WTC11 (cell line): ENCODE measurements at regions not wholly inside any gene's neighbourhood (a gene's known extent, or its start where the extent isn't known, plus 50 kb on each side); places are given as distances from the start of the nearest gene placed in this dataset.

Experiments
- ATAC-seq: fragments of 200-7000 bp; cut with Tn5 transposase; 2 replicates; pipeline ENCODE4 v1.10.0; 2021; ENCODE audit warnings: mild to moderate bottlenecking, moderate library complexity
- CTCF ChIA-PET: fragments of 300-600 bp; sonication (Branson Sonifier 250); formaldehyde crosslinking; loops from one replicate; lab custom pipeline; 2021; ENCODE audit warnings: antibody characterized with exemption; lab: Charles Lee
- POLR2A ChIA-PET: fragments of 350-600 bp; sonication (Branson Sonifier 250); formaldehyde crosslinking; loops from one replicate; lab custom pipeline; 2021; ENCODE audit warnings: antibody characterized with exemption; lab: Charles Lee
- DNase-seq: peaks from one replicate; pipeline ENCODE4 v3.0.0; 2021; ENCODE audit warnings: low spot score
- H3K27ac Mint-ChIP-seq: 2 replicates; pipeline ENCODE4 v1.8.0; 2021; ENCODE audit warnings: mixed read lengths
- H3K27me3 Mint-ChIP-seq: 2 replicates; pipeline ENCODE4 v1.8.0; 2021; ENCODE audit warnings: low read depth, mild to moderate bottlenecking, moderate library complexity, mixed read lengths
- H3K36me3 Mint-ChIP-seq: 2 replicates; pipeline ENCODE4 v1.8.0; 2021; ENCODE audit warnings: mixed read lengths
- H3K4me1 Mint-ChIP-seq: 2 replicates; pipeline ENCODE4 v1.8.0; 2022; ENCODE audit warnings: mixed read lengths
- H3K4me3 Mint-ChIP-seq: 2 replicates; pipeline ENCODE4 v1.8.0; 2021; ENCODE audit warnings: mild to moderate bottlenecking, moderate library complexity, mixed read lengths
- H3K9me3 Mint-ChIP-seq: 2 replicates; pipeline ENCODE4 v1.8.0; 2021; ENCODE audit warnings: mixed read lengths
- ATF1 ChIP-seq: sonication (generic); formaldehyde crosslinking; IDR thresholded peaks from 2 replicates; pipeline ENCODE4 v1.8.1; 2023; ENCODE audit warnings: mild to moderate bottlenecking, moderate library complexity, missing genetic modification reagents
- CBFB ChIP-seq: sonication (generic); formaldehyde crosslinking; IDR thresholded peaks from 2 replicates; pipeline ENCODE4 v1.8.1; 2022; ENCODE audit warnings: mild to moderate bottlenecking, low read depth, missing genetic modification reagents
- EMX1 ChIP-seq: fragments of 250-450 bp; sonication (Bioruptor Pico); IDR thresholded peaks from 2 replicates; pipeline ENCODE4 v1.8.0; 2021; ENCODE audit warnings: mild to moderate bottlenecking
- ESRRA ChIP-seq: sonication (generic); formaldehyde crosslinking; IDR thresholded peaks from 2 replicates; pipeline ENCODE4 v1.8.1; 2022; ENCODE audit warnings: mild to moderate bottlenecking, missing genetic modification reagents, borderline replicate concordance
- FOXP1 ChIP-seq: sonication (generic); formaldehyde crosslinking; IDR thresholded peaks from 2 replicates; pipeline ENCODE4 v1.8.0; 2022; ENCODE audit warnings: missing genetic modification reagents, mild to moderate bottlenecking, moderate library complexity, borderline replicate concordance
- GRHL2 ChIP-seq: fragments of 250-450 bp; sonication (Bioruptor Pico); IDR thresholded peaks from 2 replicates; pipeline ENCODE4 v1.8.0; 2022; ENCODE audit warnings: mild to moderate bottlenecking, moderate library complexity; ENCODE audit not compliant: insufficient replicate concordance, severe bottlenecking
- GTF2I ChIP-seq: fragments of 250-450 bp; sonication (Bioruptor Pico); conservative IDR thresholded peaks from 2 replicates; pipeline ENCODE4 v1.4.0; 2021; ENCODE audit warnings: mild to moderate bottlenecking
- HMGA2 ChIP-seq: fragments of 250-450 bp; sonication (Bioruptor Pico); IDR thresholded peaks from 2 replicates; pipeline ENCODE4 v1.4.0; 2021; ENCODE audit warnings: mild to moderate bottlenecking, moderate library complexity
- JAZF1 ChIP-seq: fragments of 250-450 bp; sonication (Bioruptor Pico); IDR thresholded peaks from 2 replicates; pipeline ENCODE4 v1.9.0; 2021; ENCODE audit warnings: moderate library complexity, mild to moderate bottlenecking, inconsistent platforms
- MYBL2 ChIP-seq: sonication (generic); formaldehyde crosslinking; IDR thresholded peaks from 2 replicates; pipeline ENCODE4 v1.8.1; 2023; ENCODE audit warnings: mild to moderate bottlenecking, moderate library complexity, missing genetic modification reagents
- NR2C2 ChIP-seq: sonication (generic); formaldehyde crosslinking; IDR thresholded peaks from 2 replicates; pipeline ENCODE4 v1.8.0; 2022; ENCODE audit warnings: mild to moderate bottlenecking, missing genetic modification reagents
- OVOL2 ChIP-seq: fragments of 250-450 bp; sonication (Bioruptor Pico); IDR thresholded peaks from 2 replicates; pipeline ENCODE4 v1.9.0; 2021; ENCODE audit warnings: mild to moderate bottlenecking, borderline replicate concordance
- TP53 ChIP-seq: sonication (generic); formaldehyde crosslinking; IDR thresholded peaks from 2 replicates; pipeline ENCODE4 v1.8.1; 2023; ENCODE audit warnings: mild to moderate bottlenecking, missing genetic modification reagents
- ZNF138 ChIP-seq: sonication (generic); formaldehyde crosslinking; conservative IDR thresholded peaks from 2 replicates; pipeline ENCODE4 v1.8.1; 2022; ENCODE audit warnings: mild to moderate bottlenecking, moderate library complexity, missing genetic modification reagents
- ZNF232 ChIP-seq: sonication (generic); formaldehyde crosslinking; IDR thresholded peaks from 2 replicates; pipeline ENCODE4 v1.8.0; 2022; ENCODE audit warnings: mild to moderate bottlenecking, missing genetic modification reagents
- ZNF416 ChIP-seq: fragments of 250-450 bp; sonication (Bioruptor Pico); IDR thresholded peaks from 2 replicates; pipeline ENCODE4 v1.9.0; 2021; ENCODE audit warnings: mild to moderate bottlenecking, inconsistent platforms
- TF ChIP-seq, protein P1 (sequence below): fragments of 250-450 bp; sonication (Bioruptor Pico); conservative IDR thresholded peaks from 2 replicates; pipeline ENCODE4 v1.9.0; 2021; ENCODE audit warnings: mild to moderate bottlenecking
- TF ChIP-seq, protein P2 (sequence below): sonication (generic); formaldehyde crosslinking; IDR thresholded peaks from 2 replicates; pipeline ENCODE4 v1.8.1; 2022; ENCODE audit warnings: low read depth, missing genetic modification reagents, borderline replicate concordance
- TF ChIP-seq, protein P3 (sequence below): fragments of 250-450 bp; sonication (Bioruptor Pico); IDR thresholded peaks from 2 replicates; pipeline ENCODE4 v1.9.0; 2021; ENCODE audit warnings: moderate library complexity, mild to moderate bottlenecking, inconsistent platforms, borderline replicate concordance
- TF ChIP-seq, protein P4 (sequence below): sonication (generic); formaldehyde crosslinking; IDR thresholded peaks from 2 replicates; pipeline ENCODE4 v1.8.1; 2023; ENCODE audit warnings: mild to moderate bottlenecking, moderate library complexity, missing genetic modification reagents
- TF ChIP-seq, protein P5 (sequence below): fragments of 250-450 bp; sonication (Bioruptor Pico); IDR thresholded peaks from 2 replicates; pipeline ENCODE4 v1.8.0; 2021; ENCODE audit warnings: mild to moderate bottlenecking
- TF ChIP-seq, protein P6 (sequence below): sonication (generic); formaldehyde crosslinking; IDR thresholded peaks from 2 replicates; pipeline ENCODE4 v1.8.1; 2023; ENCODE audit warnings: mild to moderate bottlenecking, missing genetic modification reagents
- TF ChIP-seq, protein P7 (sequence below): fragments of 250-450 bp; sonication (Bioruptor Pico); IDR thresholded peaks from 2 replicates; pipeline ENCODE4 v2.1.2; 2022; ENCODE audit warnings: mild to moderate bottlenecking, moderate library complexity

DNA sequence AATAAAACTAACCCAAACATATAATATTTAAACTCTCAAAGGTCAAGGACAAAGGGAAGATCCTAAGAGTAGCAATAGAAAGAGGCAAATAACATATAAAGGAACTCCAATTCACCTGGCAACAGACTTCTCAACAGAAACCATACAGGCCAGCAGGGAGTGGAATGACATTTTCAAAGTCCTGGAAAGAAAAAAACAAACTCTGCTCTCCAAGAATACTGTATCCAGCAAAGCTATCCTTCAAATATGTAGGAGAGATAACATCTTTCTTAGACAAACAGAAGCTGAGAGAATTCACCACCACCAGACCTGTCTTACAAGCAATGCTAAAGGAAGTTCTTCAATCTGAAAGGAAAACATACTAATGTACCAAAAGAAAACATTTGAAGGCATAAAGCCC, 51.5 kb upstream of the TMEM158 start:
- Mint-ChIP-seq H3K27ac (no peak overlapping the region), H3K4me3 (no peak overlapping the region), H3K9me3 (peaks cover 55% of the 10 kb centered on the region), H3K36me3 (peaks cover 22% of the 10 kb centered on the region), H3K27me3 (peaks cover 15% of the 10 kb centered on the region), H3K4me1 (peaks cover 25% of the 10 kb centered on the region)
- ChIA-PET CTCF (no interaction called here), POLR2A (no interaction called here)
- ATAC-seq (no peak), DNase-seq (no peak)
- TF ChIP-seq, protein P1, sequence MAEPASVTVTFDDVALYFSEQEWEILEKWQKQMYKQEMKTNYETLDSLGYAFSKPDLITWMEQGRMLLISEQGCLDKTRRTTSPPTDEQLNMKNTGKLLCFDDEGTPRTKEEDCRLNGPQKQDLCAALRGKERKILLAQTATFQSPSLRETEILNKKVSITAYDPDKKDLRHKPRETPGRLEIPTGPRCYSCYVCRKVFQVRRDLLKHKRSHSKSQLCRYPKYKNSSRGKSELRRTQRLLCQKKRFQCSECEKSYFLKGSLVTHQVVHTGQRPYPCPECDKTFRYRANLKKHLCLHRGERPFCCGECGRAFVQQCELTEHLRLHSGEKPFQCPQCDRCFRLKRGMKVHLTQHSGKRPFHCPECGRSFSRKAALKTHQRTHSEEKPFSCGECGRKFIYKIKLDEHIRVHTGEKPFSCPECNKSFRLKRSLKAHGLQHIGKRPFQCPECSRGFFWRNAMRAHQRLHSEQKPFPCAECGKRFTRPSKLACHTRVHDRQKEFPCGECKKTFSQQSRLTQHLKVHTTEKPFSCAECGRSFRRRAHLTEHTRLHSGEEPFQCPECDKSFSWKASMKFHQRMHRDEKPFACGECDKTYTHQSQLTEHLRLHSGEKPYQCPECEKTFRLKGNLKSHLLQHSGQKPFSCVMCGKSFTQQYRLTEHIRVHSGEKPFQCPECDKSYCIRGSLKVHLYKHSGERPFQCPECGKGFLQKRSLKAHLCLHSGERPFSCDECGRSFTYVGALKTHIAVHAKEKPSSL (CRISPR knock-in tag), result no peak
- TF ChIP-seq ZNF232 (CRISPR knock-in tag), result no peak
- TF ChIP-seq, protein P2, sequence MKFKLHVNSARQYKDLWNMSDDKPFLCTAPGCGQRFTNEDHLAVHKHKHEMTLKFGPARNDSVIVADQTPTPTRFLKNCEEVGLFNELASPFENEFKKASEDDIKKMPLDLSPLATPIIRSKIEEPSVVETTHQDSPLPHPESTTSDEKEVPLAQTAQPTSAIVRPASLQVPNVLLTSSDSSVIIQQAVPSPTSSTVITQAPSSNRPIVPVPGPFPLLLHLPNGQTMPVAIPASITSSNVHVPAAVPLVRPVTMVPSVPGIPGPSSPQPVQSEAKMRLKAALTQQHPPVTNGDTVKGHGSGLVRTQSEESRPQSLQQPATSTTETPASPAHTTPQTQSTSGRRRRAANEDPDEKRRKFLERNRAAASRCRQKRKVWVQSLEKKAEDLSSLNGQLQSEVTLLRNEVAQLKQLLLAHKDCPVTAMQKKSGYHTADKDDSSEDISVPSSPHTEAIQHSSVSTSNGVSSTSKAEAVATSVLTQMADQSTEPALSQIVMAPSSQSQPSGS, result no peak
- TF ChIP-seq HMGA2 (CRISPR knock-in tag), result no peak
- TF ChIP-seq, protein P3, sequence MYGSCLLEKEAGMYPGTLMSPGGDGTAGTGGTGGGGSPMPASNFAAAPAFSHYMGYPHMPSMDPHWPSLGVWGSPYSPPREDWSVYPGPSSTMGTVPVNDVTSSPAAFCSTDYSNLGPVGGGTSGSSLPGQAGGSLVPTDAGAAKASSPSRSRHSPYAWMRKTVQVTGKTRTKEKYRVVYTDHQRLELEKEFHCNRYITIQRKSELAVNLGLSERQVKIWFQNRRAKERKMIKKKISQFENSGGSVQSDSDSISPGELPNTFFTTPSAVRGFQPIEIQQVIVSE, result no peak
- no peak for TF ChIP-seq OVOL2 (CRISPR knock-in tag)
- TF ChIP-seq JAZF1 (CRISPR knock-in tag), result no peak
- TF ChIP-seq MYBL2, result no peak
- no peak for TF ChIP-seq TP53 (CRISPR knock-in tag)
- TF ChIP-seq ATF1 (CRISPR knock-in tag), result no peak
- TF ChIP-seq GTF2I (CRISPR knock-in tag), result no peak
- TF ChIP-seq NR2C2 (CRISPR knock-in tag), result no peak

DNA sequence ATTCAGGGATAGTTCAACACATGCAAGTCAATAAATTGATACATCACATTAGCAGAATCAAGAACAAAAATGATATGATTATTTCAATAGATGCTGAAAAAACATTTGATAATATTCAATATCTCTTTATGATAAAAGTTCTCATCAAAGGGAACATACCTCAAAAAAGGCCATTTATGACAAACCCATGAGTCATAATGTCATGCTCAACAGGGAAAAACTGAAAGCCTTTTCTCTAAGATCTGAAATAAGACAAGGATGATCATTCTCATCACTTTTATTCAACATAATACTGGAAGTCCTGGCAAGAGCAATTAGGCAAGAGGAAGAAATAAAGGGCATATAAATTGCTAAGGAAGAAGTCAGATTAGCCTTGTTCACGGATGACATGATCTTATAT, 54.1 kb upstream of the TMEM158 start:
- DNase-seq, result no peak
- H3K4me3 Mint-ChIP-seq, result no peak overlapping the region
- H3K4me1 Mint-ChIP-seq, result peaks cover 5% of the 10 kb centered on the region
- peaks cover 7% of the 10 kb centered on the region for H3K27me3 Mint-ChIP-seq
- ChIA-PET CTCF (no interaction called here), POLR2A (no interaction called here)
- peaks cover 55% of the 10 kb centered on the region for H3K9me3 Mint-ChIP-seq
- H3K27ac Mint-ChIP-seq, result no peak overlapping the region
- H3K36me3 Mint-ChIP-seq, result peaks cover 22% of the 10 kb centered on the region
- ATAC-seq, result no peak
- TF ChIP-seq, protein P4, sequence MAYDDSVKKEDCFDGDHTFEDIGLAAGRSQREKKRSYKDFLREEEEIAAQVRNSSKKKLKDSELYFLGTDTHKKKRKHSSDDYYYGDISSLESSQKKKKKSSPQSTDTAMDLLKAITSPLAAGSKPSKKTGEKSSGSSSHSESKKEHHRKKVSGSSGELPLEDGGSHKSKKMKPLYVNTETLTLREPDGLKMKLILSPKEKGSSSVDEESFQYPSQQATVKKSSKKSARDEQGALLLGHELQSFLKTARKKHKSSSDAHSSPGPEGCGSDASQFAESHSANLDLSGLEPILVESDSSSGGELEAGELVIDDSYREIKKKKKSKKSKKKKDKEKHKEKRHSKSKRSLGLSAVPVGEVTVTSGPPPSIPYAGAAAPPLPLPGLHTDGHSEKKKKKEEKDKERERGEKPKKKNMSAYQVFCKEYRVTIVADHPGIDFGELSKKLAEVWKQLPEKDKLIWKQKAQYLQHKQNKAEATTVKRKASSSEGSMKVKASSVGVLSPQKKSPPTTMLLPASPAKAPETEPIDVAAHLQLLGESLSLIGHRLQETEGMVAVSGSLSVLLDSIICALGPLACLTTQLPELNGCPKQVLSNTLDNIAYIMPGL (CRISPR knock-in tag), result no peak
- TF ChIP-seq ZNF416 (CRISPR knock-in tag), result no peak
- no peak for TF ChIP-seq EMX1 (CRISPR knock-in tag)
- TF ChIP-seq, protein P5, sequence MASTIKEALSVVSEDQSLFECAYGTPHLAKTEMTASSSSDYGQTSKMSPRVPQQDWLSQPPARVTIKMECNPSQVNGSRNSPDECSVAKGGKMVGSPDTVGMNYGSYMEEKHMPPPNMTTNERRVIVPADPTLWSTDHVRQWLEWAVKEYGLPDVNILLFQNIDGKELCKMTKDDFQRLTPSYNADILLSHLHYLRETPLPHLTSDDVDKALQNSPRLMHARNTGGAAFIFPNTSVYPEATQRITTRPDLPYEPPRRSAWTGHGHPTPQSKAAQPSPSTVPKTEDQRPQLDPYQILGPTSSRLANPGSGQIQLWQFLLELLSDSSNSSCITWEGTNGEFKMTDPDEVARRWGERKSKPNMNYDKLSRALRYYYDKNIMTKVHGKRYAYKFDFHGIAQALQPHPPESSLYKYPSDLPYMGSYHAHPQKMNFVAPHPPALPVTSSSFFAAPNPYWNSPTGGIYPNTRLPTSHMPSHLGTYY (CRISPR knock-in tag), result no peak
- TF ChIP-seq GRHL2 (CRISPR knock-in tag), result no peak
- TF ChIP-seq ZNF232 (CRISPR knock-in tag), result no peak
- no peak for TF ChIP-seq FOXP1 (CRISPR knock-in tag)
- TF ChIP-seq, protein P6, sequence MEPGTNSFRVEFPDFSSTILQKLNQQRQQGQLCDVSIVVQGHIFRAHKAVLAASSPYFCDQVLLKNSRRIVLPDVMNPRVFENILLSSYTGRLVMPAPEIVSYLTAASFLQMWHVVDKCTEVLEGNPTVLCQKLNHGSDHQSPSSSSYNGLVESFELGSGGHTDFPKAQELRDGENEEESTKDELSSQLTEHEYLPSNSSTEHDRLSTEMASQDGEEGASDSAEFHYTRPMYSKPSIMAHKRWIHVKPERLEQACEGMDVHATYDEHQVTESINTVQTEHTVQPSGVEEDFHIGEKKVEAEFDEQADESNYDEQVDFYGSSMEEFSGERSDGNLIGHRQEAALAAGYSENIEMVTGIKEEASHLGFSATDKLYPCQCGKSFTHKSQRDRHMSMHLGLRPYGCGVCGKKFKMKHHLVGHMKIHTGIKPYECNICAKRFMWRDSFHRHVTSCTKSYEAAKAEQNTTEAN, result no peak
- TF ChIP-seq, protein P7, sequence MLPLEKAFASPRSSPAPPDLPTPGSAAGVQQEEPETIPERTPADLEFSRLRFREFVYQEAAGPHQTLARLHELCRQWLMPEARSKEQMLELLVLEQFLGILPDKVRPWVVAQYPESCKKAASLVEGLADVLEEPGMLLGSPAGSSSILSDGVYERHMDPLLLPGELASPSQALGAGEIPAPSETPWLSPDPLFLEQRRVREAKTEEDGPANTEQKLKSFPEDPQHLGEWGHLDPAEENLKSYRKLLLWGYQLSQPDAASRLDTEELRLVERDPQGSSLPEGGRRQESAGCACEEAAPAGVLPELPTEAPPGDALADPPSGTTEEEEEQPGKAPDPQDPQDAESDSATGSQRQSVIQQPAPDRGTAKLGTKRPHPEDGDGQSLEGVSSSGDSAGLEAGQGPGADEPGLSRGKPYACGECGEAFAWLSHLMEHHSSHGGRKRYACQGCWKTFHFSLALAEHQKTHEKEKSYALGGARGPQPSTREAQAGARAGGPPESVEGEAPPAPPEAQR, result no peak
- TF ChIP-seq NR2C2 (CRISPR knock-in tag), result no peak
- no peak for TF ChIP-seq ESRRA
- TF ChIP-seq, protein P2, result no peak
- TF ChIP-seq TP53 (CRISPR knock-in tag), result no peak
- no peak for TF ChIP-seq CBFB (CRISPR knock-in tag)
- TF ChIP-seq ZNF138 (CRISPR knock-in tag), result no peak
